ENCODE measurements at regions not wholly inside any gene's neighbourhood (a gene's known extent, or its start where the extent isn't known, plus 50 kb on each side); places are given as distances from the start of the nearest gene placed in this dataset.
A peak's percentile ranks its signal among the peaks of the same experiment; 100 is the strongest.

DNA sequence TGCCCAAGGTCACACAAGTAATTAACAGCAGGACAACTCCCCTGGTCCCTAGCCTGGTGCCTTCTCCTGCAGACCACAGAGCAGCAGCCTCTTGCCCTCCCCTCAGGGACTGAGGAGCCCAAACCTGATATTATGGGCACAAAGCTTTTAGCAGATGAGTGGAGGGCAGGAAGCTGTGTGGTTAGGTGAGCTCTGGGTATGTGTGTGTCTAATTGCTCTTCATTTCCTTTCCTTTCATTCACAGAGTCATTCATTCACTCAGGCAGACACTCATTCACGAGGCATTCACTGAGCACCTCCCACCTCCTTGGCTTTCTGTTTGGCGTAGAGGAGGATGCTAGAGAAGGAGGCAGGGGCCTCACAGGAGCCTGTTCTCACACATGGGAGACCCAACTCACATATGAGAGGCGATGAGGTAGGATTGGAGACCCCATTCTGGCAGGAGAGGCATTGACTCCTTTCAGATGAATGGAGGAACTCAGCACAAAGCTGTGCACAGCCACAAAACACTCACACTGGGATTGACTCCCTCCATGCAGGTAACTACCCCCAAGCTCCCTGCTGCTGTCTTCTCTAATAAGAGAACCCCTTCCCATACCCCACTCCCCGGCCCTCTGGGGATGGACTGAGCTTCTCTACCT lies 306.8 kb upstream of the SKOR2 start:
- DNase-seq (peak; percentile 45), ATAC-seq (ENCODE audit: insufficient read depth, low read depth) (peak; percentile 97)
- H3K27ac ChIP-seq (ENCODE audit: low read length), result no peak overlapping the region
- H3K4me3 ChIP-seq (ENCODE audit: low read depth in 1 of 2, low read length in 2 of 2), result no peak overlapping the region
- no peak overlapping the region for H2AFZ ChIP-seq (ENCODE audit: low read depth, low read length)
- no peak overlapping the region for H3K9ac ChIP-seq (ENCODE audit: low read depth, low read length)
- H3K4me1 ChIP-seq (ENCODE audit: insufficient read depth, low read length), result peaks cover 10% of the 10 kb centered on the region
- peaks cover 5% of the 10 kb centered on the region for H3K27me3 ChIP-seq (ENCODE audit: insufficient read depth, low read length, poor library complexity)
- no peak overlapping the region for H3K4me2 ChIP-seq (ENCODE audit: insufficient read depth, low read length)
- no peaks in the 10 kb centered on the region for H3K79me2 ChIP-seq (ENCODE audit: insufficient read depth, low read length)
- no peaks in the 10 kb centered on the region for H4K20me1 ChIP-seq (ENCODE audit: insufficient read depth, low read length)
- no peaks in the 10 kb centered on the region for H3K36me3 ChIP-seq (ENCODE audit: insufficient read depth, low read length)
- no peak for TF ChIP-seq EZH2 (IDR thresholded peaks at IDR 0.05; ENCODE audit: borderline replicate concordance, low read depth, low read length, severe bottlenecking)
- TF ChIP-seq, protein P1, sequence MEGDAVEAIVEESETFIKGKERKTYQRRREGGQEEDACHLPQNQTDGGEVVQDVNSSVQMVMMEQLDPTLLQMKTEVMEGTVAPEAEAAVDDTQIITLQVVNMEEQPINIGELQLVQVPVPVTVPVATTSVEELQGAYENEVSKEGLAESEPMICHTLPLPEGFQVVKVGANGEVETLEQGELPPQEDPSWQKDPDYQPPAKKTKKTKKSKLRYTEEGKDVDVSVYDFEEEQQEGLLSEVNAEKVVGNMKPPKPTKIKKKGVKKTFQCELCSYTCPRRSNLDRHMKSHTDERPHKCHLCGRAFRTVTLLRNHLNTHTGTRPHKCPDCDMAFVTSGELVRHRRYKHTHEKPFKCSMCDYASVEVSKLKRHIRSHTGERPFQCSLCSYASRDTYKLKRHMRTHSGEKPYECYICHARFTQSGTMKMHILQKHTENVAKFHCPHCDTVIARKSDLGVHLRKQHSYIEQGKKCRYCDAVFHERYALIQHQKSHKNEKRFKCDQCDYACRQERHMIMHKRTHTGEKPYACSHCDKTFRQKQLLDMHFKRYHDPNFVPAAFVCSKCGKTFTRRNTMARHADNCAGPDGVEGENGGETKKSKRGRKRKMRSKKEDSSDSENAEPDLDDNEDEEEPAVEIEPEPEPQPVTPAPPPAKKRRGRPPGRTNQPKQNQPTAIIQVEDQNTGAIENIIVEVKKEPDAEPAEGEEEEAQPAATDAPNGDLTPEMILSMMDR (IDR thresholded peaks at IDR 0.05; ENCODE audit: borderline replicate concordance, extremely low read depth, low read length, poor library complexity, severe bottlenecking), result no peak
- H3K9me3 ChIP-seq (ENCODE audit: insufficient read depth, low read length, severe bottlenecking), result no peaks in the 10 kb centered on the region

DNA sequence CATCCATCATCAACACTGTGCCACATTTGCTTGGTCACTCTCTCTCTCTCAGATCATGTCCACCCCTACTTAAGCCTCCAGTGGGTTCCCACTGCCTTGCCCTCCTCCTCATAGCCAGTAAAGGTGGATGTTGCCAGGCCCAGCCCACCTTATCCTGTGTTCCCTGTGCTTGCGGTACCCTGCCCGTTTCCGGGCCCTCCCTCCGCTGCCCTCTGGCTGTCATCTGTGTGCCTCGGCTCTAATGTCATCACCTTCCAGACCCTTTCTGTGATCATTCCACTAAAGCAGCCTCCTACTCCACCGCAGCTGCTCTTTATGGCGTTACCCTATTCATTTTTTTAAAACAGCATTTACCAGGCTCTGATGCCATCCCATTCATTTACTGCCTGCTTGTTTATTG lies 305.7 kb upstream of the SKOR2 start:
- H2AFZ ChIP-seq (ENCODE audit: low read depth, low read length), result no peak overlapping the region
- no peak overlapping the region for H3K27ac ChIP-seq (ENCODE audit: low read length)
- no peaks in the 10 kb centered on the region for H3K9me3 ChIP-seq (ENCODE audit: insufficient read depth, low read length, severe bottlenecking)
- DNase-seq, result no peak
- no peak overlapping the region for H3K9ac ChIP-seq (ENCODE audit: low read depth, low read length)
- no peak for ATAC-seq (ENCODE audit: insufficient read depth, low read depth)
- no peak overlapping the region for H3K4me3 ChIP-seq (ENCODE audit: low read depth in 1 of 2, low read length in 2 of 2)
- H3K79me2 ChIP-seq (ENCODE audit: insufficient read depth, low read length), result no peaks in the 10 kb centered on the region
- no peaks in the 10 kb centered on the region for H4K20me1 ChIP-seq (ENCODE audit: insufficient read depth, low read length)
- peaks cover 12% of the 10 kb centered on the region for H3K27me3 ChIP-seq (ENCODE audit: insufficient read depth, low read length, poor library complexity)
- TF ChIP-seq, protein P1 (IDR thresholded peaks at IDR 0.05; ENCODE audit: borderline replicate concordance, extremely low read depth, low read length, poor library complexity, severe bottlenecking), result peak; percentile 24
- no peak for TF ChIP-seq EZH2 (IDR thresholded peaks at IDR 0.05; ENCODE audit: borderline replicate concordance, low read depth, low read length, severe bottlenecking)
- H3K36me3 ChIP-seq (ENCODE audit: insufficient read depth, low read length), result no peaks in the 10 kb centered on the region
- H3K4me1 ChIP-seq (ENCODE audit: insufficient read depth, low read length), result peaks cover 10% of the 10 kb centered on the region
- no peak overlapping the region for H3K4me2 ChIP-seq (ENCODE audit: insufficient read depth, low read length)

DNA sequence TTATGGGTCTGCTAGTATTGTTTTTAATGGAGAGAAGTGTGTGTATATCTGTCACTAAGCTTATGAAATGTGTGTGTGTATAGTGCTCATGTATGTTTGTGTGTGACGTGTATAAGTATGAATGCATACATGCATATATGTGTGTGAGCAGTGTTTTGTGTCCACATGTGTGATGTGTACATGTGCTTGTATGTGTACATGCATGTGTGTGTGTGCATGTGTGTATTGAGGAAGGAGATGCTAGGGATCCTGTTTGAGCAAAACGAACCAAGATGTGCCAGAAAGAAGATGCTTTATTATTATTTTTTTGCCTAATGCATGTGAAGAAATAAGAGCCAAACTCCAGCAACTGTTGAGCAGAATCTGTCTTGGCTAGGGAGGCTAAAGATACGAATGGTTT lies 301.3 kb upstream of the SKOR2 start:
- H4K20me1 ChIP-seq (ENCODE audit: insufficient read depth, low read length), result no peaks in the 10 kb centered on the region; the same call in 1 of the 2 replicates
- H3K79me2 ChIP-seq (ENCODE audit: insufficient read depth, low read length), result no peaks in the 10 kb centered on the region
- no peak overlapping the region for H2AFZ ChIP-seq (ENCODE audit: low read depth, low read length)
- peaks cover 26% of the 10 kb centered on the region for H3K27me3 ChIP-seq (ENCODE audit: insufficient read depth, low read length, poor library complexity)
- no peak overlapping the region for H3K4me3 ChIP-seq (ENCODE audit: low read depth in 1 of 2, low read length in 2 of 2)
- TF ChIP-seq EZH2 (IDR thresholded peaks at IDR 0.05; ENCODE audit: borderline replicate concordance, low read depth, low read length, severe bottlenecking), result no peak
- TF ChIP-seq, protein P1 (IDR thresholded peaks at IDR 0.05; ENCODE audit: borderline replicate concordance, extremely low read depth, low read length, poor library complexity, severe bottlenecking), result no peak
- H3K4me1 ChIP-seq (ENCODE audit: insufficient read depth, low read length), result peaks cover 2% of the 10 kb centered on the region
- no peak overlapping the region for H3K4me2 ChIP-seq (ENCODE audit: insufficient read depth, low read length)
- H3K36me3 ChIP-seq (ENCODE audit: insufficient read depth, low read length), result no peaks in the 10 kb centered on the region
- no peak overlapping the region for H3K9ac ChIP-seq (ENCODE audit: low read depth, low read length)
- ATAC-seq (ENCODE audit: insufficient read depth, low read depth) (no peak), DNase-seq (no peak)
- H3K9me3 ChIP-seq (ENCODE audit: insufficient read depth, low read length, severe bottlenecking), result no peaks in the 10 kb centered on the region
- H3K27ac ChIP-seq (ENCODE audit: low read length), result no peak overlapping the region

All from DND-41 (cell line).